GM10266 (cell line): ENCODE measurements at regions not wholly inside any gene's neighbourhood (a gene's known extent, or its start where the extent isn't known, plus 50 kb on each side); places are given as distances from the start of the nearest gene placed in this dataset.

Experiments
- DNase-seq: peaks from one replicate; pipeline ENCODE4 v3.0.0; 2012; ENCODE audit errors: extremely low spot score
- CTCF ChIP-seq: IDR thresholded peaks from 2 replicates; pipeline ENCODE4 v1.5.1; 2012; ENCODE audit warnings: mild to moderate bottlenecking, low read depth; ENCODE audit not compliant: control insufficient read depth, insufficient read depth; ENCODE audit errors: missing control alignments

DNA sequence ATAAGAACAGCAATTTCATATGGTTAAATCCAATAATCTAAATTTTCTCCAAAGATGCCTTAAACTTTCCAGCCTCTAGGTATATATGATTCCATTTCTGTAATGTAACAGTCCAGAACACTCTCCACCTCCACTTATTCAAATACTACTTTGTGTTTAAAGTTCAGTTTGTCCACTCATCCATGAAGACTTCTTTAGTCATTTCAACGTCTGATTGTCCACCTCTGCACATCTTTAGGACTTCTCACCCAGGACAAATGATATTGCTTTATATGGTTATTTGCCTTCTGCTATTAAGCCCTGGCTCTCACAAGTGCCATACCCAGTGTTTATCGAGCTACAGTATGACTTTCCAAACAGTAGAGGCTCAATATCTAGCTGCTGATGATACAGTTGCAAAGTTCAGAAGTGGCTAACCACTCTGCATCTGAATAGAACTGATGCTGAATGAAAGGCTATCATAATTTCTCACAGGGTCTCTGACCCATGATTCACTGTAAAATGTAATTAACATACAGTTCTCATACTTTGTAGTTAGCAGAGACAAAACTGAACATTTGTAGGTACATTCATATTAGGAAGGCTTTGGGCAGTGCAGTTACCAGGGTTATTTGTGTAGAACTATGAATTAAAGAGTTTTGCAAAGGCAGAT lies 93.7 kb upstream of the MBNL1 start:
- TF ChIP-seq CTCF: no peak
- DNase-seq: no peak

DNA sequence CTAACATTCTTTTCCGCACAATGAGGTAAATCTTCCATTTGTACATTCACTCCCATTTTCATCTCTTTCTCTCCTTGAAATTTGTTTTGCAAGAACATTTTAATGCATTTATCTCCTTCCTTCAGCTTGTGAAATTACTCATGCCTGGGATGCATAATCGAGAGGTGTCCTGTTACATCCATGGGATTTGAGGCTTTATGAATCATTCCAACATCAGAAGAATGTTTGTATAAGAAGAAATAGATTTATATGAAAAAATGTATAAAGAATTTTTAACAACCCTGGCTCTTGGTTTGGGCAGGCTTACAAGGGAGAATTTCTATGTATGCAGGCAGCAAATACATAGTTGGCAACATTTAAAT lies 93.2 kb upstream of the MBNL1 start:
- no peak for TF ChIP-seq CTCF
- DNase-seq: no peak

GRCh38 chr3:152176241-152176640 lies 92.5 kb upstream of the MBNL1 start:
- DNase-seq: no peak
- TF ChIP-seq CTCF: no peak

DNA sequence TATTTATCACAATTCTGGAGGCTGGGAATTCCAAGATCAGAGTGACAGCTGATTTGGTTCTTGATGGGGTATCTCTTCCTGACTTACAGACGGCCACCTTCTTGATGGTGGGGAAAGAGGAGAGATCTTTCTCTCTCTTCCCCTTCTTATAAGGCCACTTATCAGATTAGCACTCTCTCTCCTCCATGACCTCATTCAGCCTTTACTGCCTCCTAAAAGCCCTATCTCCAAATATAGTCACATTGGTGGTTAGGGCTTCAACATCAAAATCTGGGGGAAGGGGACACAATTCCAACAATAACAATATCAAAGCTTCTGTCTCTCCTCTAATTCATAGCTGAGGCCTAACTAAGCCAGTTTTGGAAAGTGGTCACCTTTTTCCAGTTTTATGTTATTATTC lies 91.7 kb upstream of the MBNL1 start:
- DNase-seq: no peak
- no peak for TF ChIP-seq CTCF

DNA sequence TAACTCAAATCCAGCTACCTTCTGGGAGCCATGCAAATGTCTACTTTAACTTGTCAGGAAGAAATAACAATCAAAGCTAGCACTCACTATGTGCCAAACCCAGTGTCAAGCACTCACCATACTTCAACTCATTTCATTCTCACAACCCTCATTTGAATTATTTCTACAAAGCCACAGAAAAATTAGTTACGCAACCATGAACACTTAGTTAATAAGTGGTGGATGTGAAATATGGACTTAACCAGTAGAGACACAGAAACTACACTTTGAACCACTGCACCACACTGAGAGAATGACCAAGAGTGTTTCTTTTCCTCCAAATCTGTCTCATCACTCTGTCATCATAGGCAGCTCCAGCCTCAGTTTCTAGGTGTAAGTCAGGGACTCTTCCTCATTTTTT lies 91.0 kb upstream of the MBNL1 start:
- no peak for DNase-seq
- no peak for TF ChIP-seq CTCF

DNA sequence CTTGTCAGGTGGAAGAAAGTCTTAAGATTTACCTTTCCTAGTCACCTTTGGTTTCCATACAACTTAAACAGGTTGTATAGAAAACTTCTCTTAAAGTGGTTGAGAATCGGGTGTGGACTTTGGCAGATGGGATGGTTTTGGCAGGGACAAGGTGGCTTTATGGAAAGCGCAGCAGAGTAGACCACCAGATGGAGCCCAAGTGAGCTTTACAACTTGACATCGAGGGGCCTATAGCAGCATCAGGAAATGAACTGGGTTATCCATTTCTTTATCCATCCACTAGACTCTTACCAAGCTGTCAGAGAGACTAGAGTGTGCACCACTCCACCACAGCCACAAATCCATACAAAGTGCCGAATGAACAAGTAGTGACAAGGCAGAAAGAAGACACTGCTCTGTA lies 85.3 kb upstream of the MBNL1 start:
- DNase-seq: peak; percentile 22
- peak; percentile 53 for TF ChIP-seq CTCF

DNA sequence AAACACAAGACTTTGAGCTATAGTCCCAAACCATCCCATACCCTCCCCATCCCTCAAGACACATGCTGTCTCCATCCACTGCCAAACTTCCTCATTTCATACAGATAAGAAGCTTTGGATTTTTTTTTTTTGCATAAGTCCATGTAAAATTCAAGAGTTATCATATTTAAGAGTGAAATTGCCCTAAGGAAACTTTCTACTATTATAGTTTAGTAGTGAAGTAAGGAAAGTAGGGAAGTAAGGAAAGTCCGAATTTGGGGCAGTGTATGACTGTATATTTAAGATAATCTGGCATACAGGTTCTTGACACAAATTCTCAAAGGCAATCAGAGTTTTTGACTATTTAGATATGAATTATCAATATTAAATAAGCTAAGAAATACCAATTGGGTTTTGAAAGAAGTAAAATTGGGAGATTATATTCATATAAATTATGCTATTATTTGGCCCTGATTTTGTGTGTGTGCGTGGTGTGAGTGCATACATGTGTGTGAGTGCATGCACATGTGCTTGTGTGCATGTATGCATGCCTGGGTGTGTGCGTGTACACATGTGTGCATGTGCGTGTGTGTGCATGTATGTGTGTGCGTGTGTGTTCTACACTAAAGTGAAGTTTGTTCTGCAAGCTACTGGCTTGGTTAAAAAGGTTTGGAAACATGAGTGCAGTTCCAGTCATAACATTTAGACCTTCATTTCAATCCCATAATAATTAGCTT lies 83.6 kb upstream of the MBNL1 start:
- TF ChIP-seq CTCF: no peak
- no peak for DNase-seq
